ENCODE measurements at regions not wholly inside any gene's neighbourhood (a gene's known extent, or its start where the extent isn't known, plus 50 kb on each side); places are given as distances from the start of the nearest gene placed in this dataset.

- Histone ChIP-seq H2BK5ac (ENCODE audit: low read length) (no peak overlapping the region), H4K8ac (ENCODE audit: low read depth, low read length) (no peak overlapping the region), H3K27ac (ENCODE audit: low read depth, low read length) (no peak overlapping the region), H3K9ac (ENCODE audit: low read length) (no peak overlapping the region), H3K27me3 (ENCODE audit: insufficient read depth, low read length, poor library complexity) (no peaks in the 10 kb centered on the region), H3K56ac (ENCODE audit: low read length) (no peak overlapping the region), H2BK120ac (ENCODE audit: low read depth, low read length) (no peak overlapping the region), H3K4me3 (ENCODE audit: low read length) (no peak overlapping the region), H3K36me3 (ENCODE audit: control insufficient read depth, insufficient read depth, low read length) (no peaks in the 10 kb centered on the region), H3K4me1 (ENCODE audit: control insufficient read depth, low read depth, low read length) (no peaks in the 10 kb centered on the region), H2AK5ac (ENCODE audit: low read length) (no peak overlapping the region), H3K79me1 (ENCODE audit: low read length) (no peaks in the 10 kb centered on the region), H3K4ac (ENCODE audit: low read depth, low read length) (no peak overlapping the region), H3K23ac (ENCODE audit: low read length) (no peak overlapping the region), H3K4me2 (ENCODE audit: low read length) (no peak overlapping the region), H3K18ac (ENCODE audit: low read length) (no peak overlapping the region), H2BK15ac (replicated peaks; ENCODE audit: low read depth) (no peak overlapping the region), H4K5ac (ENCODE audit: low read length) (no peak overlapping the region), H3K79me2 (ENCODE audit: control insufficient read depth, insufficient read depth, low read length) (no peaks in the 10 kb centered on the region)
- no CpG with 5 or more reads among the region's 3 CpGs for WGBS (ENCODE audit: extremely low coverage, insufficient coverage, low lambda C conversion rate)
- no peak for DNase-seq
These were observed 282.5 kb upstream of the TMPO start for GRCh38 chr12:98232753-98233390.

- Histone ChIP-seq H4K8ac (ENCODE audit: low read depth, low read length) (no peak overlapping the region), H3K36me3 (ENCODE audit: control insufficient read depth, insufficient read depth, low read length) (no peaks in the 10 kb centered on the region), H3K4me2 (ENCODE audit: low read length) (no peak overlapping the region), H3K27ac (ENCODE audit: low read depth, low read length) (no peak overlapping the region), H2BK15ac (replicated peaks; ENCODE audit: low read depth) (no peak overlapping the region), H3K23ac (ENCODE audit: low read length) (no peak overlapping the region), H4K5ac (ENCODE audit: low read length) (no peak overlapping the region), H3K9ac (ENCODE audit: low read length) (no peak overlapping the region), H3K4ac (ENCODE audit: low read depth, low read length) (no peak overlapping the region), H3K79me1 (ENCODE audit: low read length) (no peaks in the 10 kb centered on the region), H3K79me2 (ENCODE audit: control insufficient read depth, insufficient read depth, low read length) (no peaks in the 10 kb centered on the region), H3K27me3 (ENCODE audit: insufficient read depth, low read length, poor library complexity) (no peaks in the 10 kb centered on the region), H3K56ac (ENCODE audit: low read length) (no peak overlapping the region), H2BK5ac (ENCODE audit: low read length) (no peak overlapping the region), H3K18ac (ENCODE audit: low read length) (no peak overlapping the region), H3K4me1 (ENCODE audit: control insufficient read depth, low read depth, low read length) (no peaks in the 10 kb centered on the region), H3K4me3 (ENCODE audit: low read length) (no peak overlapping the region), H2BK120ac (ENCODE audit: low read depth, low read length) (no peak overlapping the region), H2AK5ac (ENCODE audit: low read length) (no peak overlapping the region)
- no peak for DNase-seq
- WGBS (ENCODE audit: extremely low coverage, insufficient coverage, low lambda C conversion rate) = no CpG with 5 or more reads among the region's 2 CpGs
These were observed 280.1 kb upstream of the TMPO start for GRCh38 chr12:98235301-98235700.

GRCh38 chr12:98238515-98239130 is 276.8 kb upstream of the TMPO start:
- no peak overlapping the region for H2BK15ac ChIP-seq (replicated peaks; ENCODE audit: low read depth)
- no peak overlapping the region for H3K4me3 ChIP-seq (ENCODE audit: low read length)
- H3K79me2 ChIP-seq (ENCODE audit: control insufficient read depth, insufficient read depth, low read length) = no peaks in the 10 kb centered on the region
- H2BK120ac ChIP-seq (ENCODE audit: low read depth, low read length) = no peak overlapping the region
- no peak overlapping the region for H3K4me2 ChIP-seq (ENCODE audit: low read length)
- H4K5ac ChIP-seq (ENCODE audit: low read length) = no peak overlapping the region
- no peak overlapping the region for H4K8ac ChIP-seq (ENCODE audit: low read depth, low read length)
- H3K4me1 ChIP-seq (ENCODE audit: control insufficient read depth, low read depth, low read length) = no peaks in the 10 kb centered on the region
- H2BK5ac ChIP-seq (ENCODE audit: low read length) = no peak overlapping the region
- no peak overlapping the region for H2AK5ac ChIP-seq (ENCODE audit: low read length)
- no peak overlapping the region for H3K23ac ChIP-seq (ENCODE audit: low read length)
- no peak overlapping the region for H3K18ac ChIP-seq (ENCODE audit: low read length)
- no peak overlapping the region for H3K56ac ChIP-seq (ENCODE audit: low read length)
- H3K27me3 ChIP-seq (ENCODE audit: insufficient read depth, low read length, poor library complexity) = no peaks in the 10 kb centered on the region
- no peak for DNase-seq
- H3K79me1 ChIP-seq (ENCODE audit: low read length) = no peaks in the 10 kb centered on the region
- H3K27ac ChIP-seq (ENCODE audit: low read depth, low read length) = no peak overlapping the region
- no peak overlapping the region for H3K4ac ChIP-seq (ENCODE audit: low read depth, low read length)
- no CpG with 5 or more reads among the region's 4 CpGs for WGBS (ENCODE audit: extremely low coverage, insufficient coverage, low lambda C conversion rate)
- H3K36me3 ChIP-seq (ENCODE audit: control insufficient read depth, insufficient read depth, low read length) = no peaks in the 10 kb centered on the region
- no peak overlapping the region for H3K9ac ChIP-seq (ENCODE audit: low read length)

- no peaks in the 10 kb centered on the region for H3K27me3 ChIP-seq (ENCODE audit: insufficient read depth, low read length, poor library complexity)
- no peak overlapping the region for H3K23ac ChIP-seq (ENCODE audit: low read length)
- no peak overlapping the region for H2BK5ac ChIP-seq (ENCODE audit: low read length)
- no peak overlapping the region for H2AK5ac ChIP-seq (ENCODE audit: low read length)
- H3K4me1 ChIP-seq (ENCODE audit: control insufficient read depth, low read depth, low read length) = no peaks in the 10 kb centered on the region
- no peak for DNase-seq
- H4K8ac ChIP-seq (ENCODE audit: low read depth, low read length) = no peak overlapping the region
- no peak overlapping the region for H4K5ac ChIP-seq (ENCODE audit: low read length)
- H3K79me2 ChIP-seq (ENCODE audit: control insufficient read depth, insufficient read depth, low read length) = no peaks in the 10 kb centered on the region
- H3K18ac ChIP-seq (ENCODE audit: low read length) = no peak overlapping the region
- H2BK15ac ChIP-seq (replicated peaks; ENCODE audit: low read depth) = no peak overlapping the region
- no peak overlapping the region for H3K27ac ChIP-seq (ENCODE audit: low read depth, low read length)
- no peaks in the 10 kb centered on the region for H3K79me1 ChIP-seq (ENCODE audit: low read length)
- no peaks in the 10 kb centered on the region for H3K36me3 ChIP-seq (ENCODE audit: control insufficient read depth, insufficient read depth, low read length)
- H2BK120ac ChIP-seq (ENCODE audit: low read depth, low read length) = no peak overlapping the region
- H3K4ac ChIP-seq (ENCODE audit: low read depth, low read length) = no peak overlapping the region
- H3K9ac ChIP-seq (ENCODE audit: low read length) = no peak overlapping the region
- no peak overlapping the region for H3K4me3 ChIP-seq (ENCODE audit: low read length)
- no peak overlapping the region for H3K56ac ChIP-seq (ENCODE audit: low read length)
- no peak overlapping the region for H3K4me2 ChIP-seq (ENCODE audit: low read length)
- no CpG with 5 or more reads among the region's 1 CpG for WGBS (ENCODE audit: extremely low coverage, insufficient coverage, low lambda C conversion rate)
These were observed 272.2 kb upstream of the TMPO start for GRCh38 chr12:98243190-98243589.

GRCh38 chr12:98244136-98244535 is 271.3 kb upstream of the TMPO start:
- H3K4me1 ChIP-seq (ENCODE audit: control insufficient read depth, low read depth, low read length) = no peaks in the 10 kb centered on the region
- no peak overlapping the region for H2BK120ac ChIP-seq (ENCODE audit: low read depth, low read length)
- no CpG with 5 or more reads among the region's 2 CpGs for WGBS (ENCODE audit: extremely low coverage, insufficient coverage, low lambda C conversion rate)
- DNase-seq = no peak
- no peak overlapping the region for H2BK15ac ChIP-seq (replicated peaks; ENCODE audit: low read depth)
- H2BK5ac ChIP-seq (ENCODE audit: low read length) = no peak overlapping the region
- H3K27me3 ChIP-seq (ENCODE audit: insufficient read depth, low read length, poor library complexity) = no peaks in the 10 kb centered on the region
- no peak overlapping the region for H3K23ac ChIP-seq (ENCODE audit: low read length)
- no peak overlapping the region for H4K5ac ChIP-seq (ENCODE audit: low read length)
- no peak overlapping the region for H3K56ac ChIP-seq (ENCODE audit: low read length)
- no peak overlapping the region for H2AK5ac ChIP-seq (ENCODE audit: low read length)
- no peaks in the 10 kb centered on the region for H3K79me2 ChIP-seq (ENCODE audit: control insufficient read depth, insufficient read depth, low read length)
- H3K4ac ChIP-seq (ENCODE audit: low read depth, low read length) = no peak overlapping the region
- H3K9ac ChIP-seq (ENCODE audit: low read length) = no peak overlapping the region
- no peak overlapping the region for H3K4me2 ChIP-seq (ENCODE audit: low read length)
- H4K8ac ChIP-seq (ENCODE audit: low read depth, low read length) = no peak overlapping the region
- H3K18ac ChIP-seq (ENCODE audit: low read length) = no peak overlapping the region
- no peak overlapping the region for H3K27ac ChIP-seq (ENCODE audit: low read depth, low read length)
- no peak overlapping the region for H3K4me3 ChIP-seq (ENCODE audit: low read length)
- H3K36me3 ChIP-seq (ENCODE audit: control insufficient read depth, insufficient read depth, low read length) = no peaks in the 10 kb centered on the region
- H3K79me1 ChIP-seq (ENCODE audit: low read length) = no peaks in the 10 kb centered on the region

Data from mesendoderm (in vitro differentiated cells).